H1 (cell line): ENCODE measurements at regions not wholly inside any gene's neighbourhood (a gene's known extent, or its start where the extent isn't known, plus 50 kb on each side); places are given as distances from the start of the nearest gene placed in this dataset.

Experiments used
- ASH2L ChIP-seq: fragments of 200-600, 300-600 bp; sonication (generic); IDR thresholded peaks from one replicate; pipeline ENCODE4 v1.7.1; 2017; ENCODE audit warnings: low read length
- CBX5 ChIP-seq: fragments of 300-800, 300-1000 bp; sonication (generic); IDR thresholded peaks from 2 replicates; pipeline ENCODE4 v1.7.1; 2016; ENCODE audit warnings: antibody characterized with exemption, low read length, low read depth
- EZH2 ChIP-seq: fragments of 200-600 bp; sonication (generic); IDR thresholded peaks from 2 replicates; pipeline ENCODE4 v1.7.1; 2012; ENCODE audit warnings: low read depth, mild to moderate bottlenecking, moderate library complexity, low read length, inconsistent platforms; ENCODE audit not compliant: severe bottlenecking
- JUN ChIP-seq: IDR thresholded peaks from 2 replicates; pipeline ENCODE4 v1.6.1; 2011; ENCODE audit warnings: low read depth, mild to moderate bottlenecking, improper control_type of control experiment, low read length
- KDM1A ChIP-seq: fragments of 200-600, 300-600 bp; sonication (generic); IDR thresholded peaks from 2 replicates; pipeline ENCODE4 v1.7.1; 2016; ENCODE audit warnings: mild to moderate bottlenecking, low read length, borderline replicate concordance
- SRF ChIP-seq: IDR thresholded peaks from 2 replicates; pipeline ENCODE4 v1.6.1; 2011; ENCODE audit warnings: mild to moderate bottlenecking, low read depth, low read length, moderate library complexity
- YY1 ChIP-seq: IDR thresholded peaks from 2 replicates; pipeline ENCODE4 v1.6.1; 2011; ENCODE audit warnings: low read depth, mild to moderate bottlenecking, low read length
- ZNF274 ChIP-seq: IDR thresholded peaks from 2 replicates; pipeline ENCODE4 v1.7.0; 2012; ENCODE audit warnings: low read length, borderline replicate concordance; ENCODE audit errors: extremely low read depth
- TF ChIP-seq, protein P1 (sequence below), 3 experiments: IDR thresholded peaks; 1 replicate in 2 of 3; 2 replicates in 1 of 3; pipeline versions ENCODE4 v1.5.1 to v1.6.1; 2011; ENCODE audit warnings: low read length in 3 of 3, mild to moderate bottlenecking in 3 of 3, inconsistent platforms in 2 of 3, low read depth in 1 of 3, moderate library complexity in 1 of 3; ENCODE audit not compliant: insufficient read depth in 1 of 3; ENCODE audit errors: control extremely low read depth in 1 of 3

DNA sequence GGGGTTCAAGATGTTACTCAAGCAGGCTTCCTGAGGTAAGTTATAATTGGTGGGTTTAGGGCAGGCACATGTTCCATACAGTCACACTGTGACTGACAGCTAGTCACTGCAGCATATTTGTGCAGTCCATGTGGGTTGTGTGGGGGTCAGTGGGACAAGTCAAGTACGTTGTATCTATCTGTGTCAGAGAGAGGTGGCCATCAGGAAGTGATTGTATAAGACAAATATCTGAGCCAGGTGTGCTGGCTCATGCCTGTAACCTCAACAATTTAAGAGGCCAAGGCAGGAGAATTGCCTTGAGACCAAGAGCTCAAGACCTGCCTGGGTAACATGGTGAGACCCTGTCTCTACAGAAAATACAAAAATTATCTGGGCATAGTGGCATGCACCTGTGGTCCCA is 509.3 kb downstream of the CENPC start:
- TF ChIP-seq ZNF274 = no peak
- TF ChIP-seq, protein P1, sequence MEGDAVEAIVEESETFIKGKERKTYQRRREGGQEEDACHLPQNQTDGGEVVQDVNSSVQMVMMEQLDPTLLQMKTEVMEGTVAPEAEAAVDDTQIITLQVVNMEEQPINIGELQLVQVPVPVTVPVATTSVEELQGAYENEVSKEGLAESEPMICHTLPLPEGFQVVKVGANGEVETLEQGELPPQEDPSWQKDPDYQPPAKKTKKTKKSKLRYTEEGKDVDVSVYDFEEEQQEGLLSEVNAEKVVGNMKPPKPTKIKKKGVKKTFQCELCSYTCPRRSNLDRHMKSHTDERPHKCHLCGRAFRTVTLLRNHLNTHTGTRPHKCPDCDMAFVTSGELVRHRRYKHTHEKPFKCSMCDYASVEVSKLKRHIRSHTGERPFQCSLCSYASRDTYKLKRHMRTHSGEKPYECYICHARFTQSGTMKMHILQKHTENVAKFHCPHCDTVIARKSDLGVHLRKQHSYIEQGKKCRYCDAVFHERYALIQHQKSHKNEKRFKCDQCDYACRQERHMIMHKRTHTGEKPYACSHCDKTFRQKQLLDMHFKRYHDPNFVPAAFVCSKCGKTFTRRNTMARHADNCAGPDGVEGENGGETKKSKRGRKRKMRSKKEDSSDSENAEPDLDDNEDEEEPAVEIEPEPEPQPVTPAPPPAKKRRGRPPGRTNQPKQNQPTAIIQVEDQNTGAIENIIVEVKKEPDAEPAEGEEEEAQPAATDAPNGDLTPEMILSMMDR (IDR thresholded peaks at IDR 0.05; ENCODE audit: control extremely low read depth in 1 of 3, insufficient read depth in 1 of 3, low read depth in 1 of 3, low read length in 3 of 3) = no peak
- TF ChIP-seq YY1 = no peak
- TF ChIP-seq CBX5 = no peak
- no peak for TF ChIP-seq ASH2L
- TF ChIP-seq KDM1A = no peak
- no peak for TF ChIP-seq JUN
- TF ChIP-seq SRF = no peak
- no peak for TF ChIP-seq EZH2
